Neural crest cell (in vitro differentiated cells): ENCODE measurements at regions not wholly inside any gene's neighbourhood (a gene's known extent, or its start where the extent isn't known, plus 50 kb on each side); places are given as distances from the start of the nearest gene placed in this dataset.
"Not testable (repeated sequence)": the region's sequence is repeated elsewhere in the genome, so short reads cannot be mapped to it uniquely, and the experiment has no call there.

Source experiments
- DNase-seq: peaks from one replicate; pipeline ENCODE4 v3.0.0; 2021; ENCODE audit warnings: low read depth, mixed read lengths, low spot score
- H3K27ac Mint-ChIP-seq: one replicate; pipeline ENCODE4 v1.8.0; 2021; ENCODE audit warnings: mild to moderate bottlenecking, mixed read lengths; ENCODE audit not compliant: unreplicated experiment
- H3K27me3 Mint-ChIP-seq: 2 replicates; pipeline ENCODE4 v1.8.0; 2021; ENCODE audit warnings: low read depth, mild to moderate bottlenecking, mixed read lengths
- H3K36me3 Mint-ChIP-seq: 2 replicates; pipeline ENCODE4 v1.8.0; 2021; ENCODE audit warnings: low read depth, mild to moderate bottlenecking, mixed read lengths
- H3K4me1 Mint-ChIP-seq: 2 replicates; pipeline ENCODE4 v1.8.0; 2021; ENCODE audit warnings: mixed read lengths
- H3K4me3 Mint-ChIP-seq: one replicate; pipeline ENCODE4 v1.8.0; 2021; ENCODE audit warnings: mild to moderate bottlenecking, mixed read lengths
- H3K9me3 Mint-ChIP-seq: 2 replicates; pipeline ENCODE4 v1.8.0; 2021; ENCODE audit warnings: mixed read lengths
- CTCF ChIP-seq: fragments of 200-600 bp; sonication (generic); conservative IDR thresholded peaks from 2 replicates; pipeline ENCODE4 v1.5.0; 2021; ENCODE audit warnings: antibody characterized with exemption, mild to moderate bottlenecking

GRCh38 chr10:2201534-2202099, 464.3 kb upstream of the ADARB2 start:
- no peaks in the 10 kb centered on the region for H3K27me3 Mint-ChIP-seq
- no peaks in the 10 kb centered on the region for H3K36me3 Mint-ChIP-seq
- H3K4me3 Mint-ChIP-seq: no peak overlapping the region
- DNase-seq: no peak
- no peak for TF ChIP-seq CTCF
- H3K27ac Mint-ChIP-seq: no peak overlapping the region
- peaks cover 13% of the 10 kb centered on the region for H3K4me1 Mint-ChIP-seq
- peaks cover 9% of the 10 kb centered on the region for H3K9me3 Mint-ChIP-seq

DNA sequence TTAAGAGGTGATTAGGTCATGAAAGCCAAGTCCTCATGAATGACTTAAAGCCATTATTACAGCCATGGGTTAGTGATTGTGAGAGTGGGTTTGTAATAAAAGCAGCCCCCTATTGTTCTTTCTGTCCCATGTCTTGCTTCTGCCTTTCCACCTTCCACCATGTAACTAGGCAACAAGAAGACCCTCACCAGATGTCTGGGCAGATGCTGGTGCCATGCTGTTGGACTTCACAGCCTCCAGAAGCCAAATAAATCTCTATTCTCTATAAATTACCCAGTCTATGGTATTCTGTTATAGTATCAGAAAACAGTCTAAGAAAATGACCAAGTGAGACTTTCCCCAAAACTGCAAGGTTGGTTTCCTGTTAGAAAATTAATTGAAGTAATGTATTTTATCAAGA, 460.3 kb upstream of the ADARB2 start:
- H3K9me3 Mint-ChIP-seq: peaks cover 9% of the 10 kb centered on the region
- H3K4me3 Mint-ChIP-seq: no peak overlapping the region
- H3K4me1 Mint-ChIP-seq: peaks cover 10% of the 10 kb centered on the region
- DNase-seq: no peak
- H3K27ac Mint-ChIP-seq: no peak overlapping the region
- no peaks in the 10 kb centered on the region for H3K27me3 Mint-ChIP-seq
- TF ChIP-seq CTCF: no peak
- H3K36me3 Mint-ChIP-seq: no peaks in the 10 kb centered on the region

- H3K4me3 Mint-ChIP-seq: no peak overlapping the region
- H3K4me1 Mint-ChIP-seq: no peaks in the 10 kb centered on the region
- H3K27ac Mint-ChIP-seq: no peak overlapping the region
- H3K36me3 Mint-ChIP-seq: no peaks in the 10 kb centered on the region
- peaks cover 14% of the 10 kb centered on the region for H3K9me3 Mint-ChIP-seq
- DNase-seq: no peak
- TF ChIP-seq CTCF: no peak
- H3K27me3 Mint-ChIP-seq: no peaks in the 10 kb centered on the region
Measured at GRCh38 chr10:2196272-2196671, 458.9 kb upstream of the ADARB2 start.

GRCh38 chr10:2189356-2189755, 452.0 kb upstream of the ADARB2 start:
- H3K9me3 Mint-ChIP-seq, H3K27me3 Mint-ChIP-seq, H3K4me3 Mint-ChIP-seq, H3K36me3 Mint-ChIP-seq, H3K27ac Mint-ChIP-seq, DNase-seq, H3K4me1 Mint-ChIP-seq: not testable (repeated sequence)

- Mint-ChIP-seq H3K4me3 (no peak overlapping the region), H3K36me3 (no peaks in the 10 kb centered on the region), H3K27ac (no peak overlapping the region), H3K9me3 (peaks cover 6% of the 10 kb centered on the region), H3K27me3 (no peaks in the 10 kb centered on the region), H3K4me1 (no peaks in the 10 kb centered on the region)
- DNase-seq: no peak
- TF ChIP-seq CTCF: no peak
Measured at GRCh38 chr10:2188371-2188770, 451.0 kb upstream of the ADARB2 start.

DNA sequence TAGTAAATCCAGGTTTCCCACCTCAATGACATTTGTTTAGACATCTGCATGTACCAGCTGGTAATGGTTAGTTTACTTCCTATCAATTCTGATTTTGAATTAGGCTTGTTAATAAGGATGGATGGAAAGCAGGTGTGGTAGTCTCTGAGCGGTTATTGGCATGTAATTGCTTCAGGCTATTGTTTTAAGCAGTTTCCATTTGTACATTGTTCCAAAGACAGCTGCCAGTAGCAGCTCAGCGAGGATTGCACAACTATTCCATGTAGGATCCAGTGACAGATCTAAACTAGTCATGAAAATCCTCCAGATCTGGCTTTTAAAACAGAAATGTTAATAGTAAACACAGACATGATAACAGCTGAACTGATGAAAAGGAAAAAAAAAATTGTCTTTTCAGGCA, 436.0 kb upstream of the ADARB2 start:
- Mint-ChIP-seq H3K9me3 (no peaks in the 10 kb centered on the region), H3K27ac (no peak overlapping the region), H3K4me1 (no peaks in the 10 kb centered on the region), H3K36me3 (no peaks in the 10 kb centered on the region), H3K27me3 (no peaks in the 10 kb centered on the region), H3K4me3 (no peak overlapping the region)
- no peak for DNase-seq
- TF ChIP-seq CTCF: no peak
